ENCODE measurements at regions not wholly inside any gene's neighbourhood (a gene's known extent, or its start where the extent isn't known, plus 50 kb on each side); places are given as distances from the start of the nearest gene placed in this dataset.

GRCh38 chr3:118298133-118298532 is 736.5 kb downstream of the IGSF11 start:
- DNase-seq (ENCODE audit: low read depth, low spot score), result no peak
- H3K27ac ChIP-seq, result no peak overlapping the region

GRCh38 chr3:118304557-118304956 is 730.1 kb downstream of the IGSF11 start:
- H3K27ac ChIP-seq, result no peak overlapping the region
- DNase-seq (ENCODE audit: low read depth, low spot score), result no peak

GRCh38 chr3:118332699-118333098 is 701.9 kb downstream of the IGSF11 start:
- DNase-seq (ENCODE audit: low read depth, low spot score), result no peak
- H3K27ac ChIP-seq, result no peak overlapping the region

- DNase-seq (ENCODE audit: low read depth, low spot score), result no peak
Measured at GRCh38 chr3:118337649-118338048, 697.0 kb downstream of the IGSF11 start.

GRCh38 chr3:118347396-118348168 is 687.1 kb downstream of the IGSF11 start:
- H3K27ac ChIP-seq, result no peak overlapping the region
- no peak for DNase-seq (ENCODE audit: low read depth, low spot score)

More at GRCh38 chr3:118337649-118338048, 697.0 kb downstream of the IGSF11 start:
- no peak overlapping the region for H3K27ac ChIP-seq

GRCh38 chr3:118348169-118348557 is 686.5 kb downstream of the IGSF11 start:
- no peak overlapping the region for H3K27ac ChIP-seq
- no peak for DNase-seq (ENCODE audit: low read depth, low spot score)

GRCh38 chr3:118354556-118354955 is 680.1 kb downstream of the IGSF11 start:
- no peak overlapping the region for H3K27ac ChIP-seq
- DNase-seq (ENCODE audit: low read depth, low spot score), result no peak

GRCh38 chr3:118369892-118370491 is 664.7 kb downstream of the IGSF11 start:
- H3K27ac ChIP-seq, result no peak overlapping the region
- no peak for DNase-seq (ENCODE audit: low read depth, low spot score)

GRCh38 chr3:118380576-118380975 is 654.1 kb downstream of the IGSF11 start:
- DNase-seq (ENCODE audit: low read depth, low spot score), result no peak
- no peak overlapping the region for H3K27ac ChIP-seq

- H3K27ac ChIP-seq, result no peak overlapping the region
- no peak for DNase-seq (ENCODE audit: low read depth, low spot score)
Measured at GRCh38 chr3:118396491-118396890, 638.2 kb downstream of the IGSF11 start.

GRCh38 chr3:118400086-118400485 is 634.6 kb downstream of the IGSF11 start:
- H3K27ac ChIP-seq, result no peak overlapping the region
- no peak for DNase-seq (ENCODE audit: low read depth, low spot score)

- DNase-seq (ENCODE audit: low read depth, low spot score), result peak; percentile 46
Measured at GRCh38 chr3:118400886-118401285, 633.8 kb downstream of the IGSF11 start.

GRCh38 chr3:118401887-118402286 is 632.8 kb downstream of the IGSF11 start:
- H3K27ac ChIP-seq, result no peak overlapping the region
- no peak for DNase-seq (ENCODE audit: low read depth, low spot score)

More at GRCh38 chr3:118400886-118401285, 633.8 kb downstream of the IGSF11 start:
- no peak overlapping the region for H3K27ac ChIP-seq

- DNase-seq (ENCODE audit: low read depth, low spot score), result no peak
- no peak overlapping the region for H3K27ac ChIP-seq
Measured at GRCh38 chr3:118402971-118403370, 631.7 kb downstream of the IGSF11 start.

GRCh38 chr3:118406562-118406961 is 628.1 kb downstream of the IGSF11 start:
- no peak for DNase-seq (ENCODE audit: low read depth, low spot score)
- H3K27ac ChIP-seq, result no peak overlapping the region

GRCh38 chr3:118408431-118408830 is 626.2 kb downstream of the IGSF11 start:
- peak overlapping the region; percentile 44 for H3K27ac ChIP-seq
- peak; percentile 64 for DNase-seq (ENCODE audit: low read depth, low spot score)

GRCh38 chr3:118412503-118412902 is 622.1 kb downstream of the IGSF11 start:
- no peak for DNase-seq (ENCODE audit: low read depth, low spot score)
- no peak overlapping the region for H3K27ac ChIP-seq

- no peak for DNase-seq (ENCODE audit: low read depth, low spot score)
- no peak overlapping the region for H3K27ac ChIP-seq
Measured at GRCh38 chr3:118425272-118425837, 609.3 kb downstream of the IGSF11 start.

GRCh38 chr3:118433825-118434224 is 600.8 kb downstream of the IGSF11 start:
- DNase-seq (ENCODE audit: low read depth, low spot score), result no peak
- H3K27ac ChIP-seq, result no peak overlapping the region

- H3K27ac ChIP-seq, result no peak overlapping the region
- DNase-seq (ENCODE audit: low read depth, low spot score), result no peak
Measured at GRCh38 chr3:118435851-118436350, 598.7 kb downstream of the IGSF11 start.

- no peak overlapping the region for H3K27ac ChIP-seq
- DNase-seq (ENCODE audit: low read depth, low spot score), result no peak
Measured at GRCh38 chr3:118436697-118437262, 597.9 kb downstream of the IGSF11 start.

Data from epithelial cell of prostate (primary cell).